GM23248 (cell line): ENCODE measurements at regions not wholly inside any gene's neighbourhood (a gene's known extent, or its start where the extent isn't known, plus 50 kb on each side); places are given as distances from the start of the nearest gene placed in this dataset.

Source experiments
- DNase-seq: peaks from one replicate; pipeline ENCODE4 v3.0.0-alpha.2; 2015
- H2AFZ ChIP-seq: fragments of 200-600 bp; sonication (generic); 2 replicates; pipeline ENCODE4 v1.6.1; 2016; ENCODE audit warnings: antibody characterized with exemption
- H3F3A ChIP-seq: fragments of 200-600 bp; sonication (generic); 2 replicates; pipeline ENCODE4 v1.6.1; 2016; ENCODE audit warnings: mild to moderate bottlenecking, antibody characterized with exemption, mixed run types; ENCODE audit not compliant: insufficient read depth
- H3K27ac ChIP-seq: fragments of 200-600 bp; sonication (generic); 2 replicates; pipeline ENCODE4 v1.5.1; 2016; ENCODE audit warnings: mild to moderate bottlenecking
- H3K27me3 ChIP-seq: fragments of 200-600 bp; sonication (generic); replicated peaks from 2 replicates; pipeline ENCODE4 v1.6.1; 2016; ENCODE audit warnings: mild to moderate bottlenecking; ENCODE audit not compliant: insufficient read depth
- H3K36me3 ChIP-seq: fragments of 200-600 bp; sonication (generic); 2 replicates; pipeline ENCODE4 v1.6.1; 2016; ENCODE audit warnings: low read depth, mild to moderate bottlenecking
- H3K4me1 ChIP-seq: fragments of 200-600 bp; sonication (generic); 2 replicates; pipeline ENCODE4 v1.6.1; 2016; ENCODE audit warnings: mild to moderate bottlenecking; ENCODE audit not compliant: insufficient read depth
- H3K4me2 ChIP-seq: fragments of 200-600 bp; sonication (generic); one replicate; pipeline ENCODE4 v1.6.1; 2016; ENCODE audit warnings: mild to moderate bottlenecking; ENCODE audit not compliant: unreplicated experiment
- H3K4me3 ChIP-seq: fragments of 200-600 bp; sonication (generic); 2 replicates; pipeline ENCODE4 v1.5.1; 2016; ENCODE audit warnings: mild to moderate bottlenecking
- H3K79me2 ChIP-seq: fragments of 200-600 bp; sonication (generic); 2 replicates; pipeline ENCODE4 v1.6.1; 2016; ENCODE audit warnings: mild to moderate bottlenecking; ENCODE audit not compliant: insufficient read depth
- H3K9ac ChIP-seq: fragments of 200-600 bp; sonication (generic); 2 replicates; pipeline ENCODE4 v1.6.1; 2016; ENCODE audit warnings: mild to moderate bottlenecking
- H3K9me2 ChIP-seq: fragments of 200-600 bp; sonication (generic); 2 replicates; pipeline ENCODE4 v1.6.1; 2016; ENCODE audit warnings: mixed run types, mild to moderate bottlenecking, moderate library complexity; ENCODE audit not compliant: insufficient read depth
- H3K9me3 ChIP-seq: fragments of 200-600 bp; sonication (generic); one replicate; pipeline ENCODE4 v1.6.1; 2017; ENCODE audit warnings: low read depth
- H4K20me1 ChIP-seq: fragments of 200-600 bp; sonication (generic); 2 replicates; pipeline ENCODE4 v1.6.0; 2016; ENCODE audit not compliant: insufficient read depth
- EZH2 ChIP-seq: fragments of 200-600 bp; sonication (generic); IDR thresholded peaks from 2 replicates; pipeline ENCODE4 v1.6.1; 2018; ENCODE audit warnings: antibody characterized with exemption, mild to moderate bottlenecking; ENCODE audit not compliant: insufficient read depth, poor library complexity, severe bottlenecking
- EZH2phosphoT487 ChIP-seq: fragments of 200-600 bp; sonication (generic); IDR thresholded peaks from 2 replicates; pipeline ENCODE4 v1.6.1; 2018; ENCODE audit warnings: antibody characterized with exemption, moderate library complexity, mild to moderate bottlenecking, low read depth; ENCODE audit not compliant: insufficient read depth
- WGBS, 2 experiments: methylation state at CpG; one replicate each; pipeline ENCODE4 v1.1.6; 2015 to 2017; ENCODE audit warnings: low lambda C conversion rate in 2 of 2, low coverage in 1 of 2; ENCODE audit errors: missing lambda C conversion rate in 2 of 2; 5-methylcytosine and 5-hydroxymethylcytosine counted together
- in situ Hi-C: fragments of 300-500 bp; cut with MboI; formaldehyde crosslinking; loops from 2 replicates; pipeline ENCODE4 v1.15.0; 2020

GRCh38 chr2:9150568-9150900, 56.1 kb upstream of the ASAP2 start:
- in situ Hi-C loops, result no loop called here
- no peaks in the 10 kb centered on the region for H3K9me2 ChIP-seq
- H3K27ac ChIP-seq, result no peak overlapping the region
- peaks cover 18% of the 10 kb centered on the region for H3F3A ChIP-seq
- DNase-seq, result no peak
- H2AFZ ChIP-seq, result no peak overlapping the region
- H3K4me3 ChIP-seq, result no peak overlapping the region
- H3K9ac ChIP-seq, result no peak overlapping the region
- no peaks in the 10 kb centered on the region for H4K20me1 ChIP-seq
- no peaks in the 10 kb centered on the region for H3K9me3 ChIP-seq
- H3K27me3 ChIP-seq, result no peaks in the 10 kb centered on the region
- no peak for TF ChIP-seq EZH2
- no peak for TF ChIP-seq EZH2phosphoT487
- no peaks in the 10 kb centered on the region for H3K79me2 ChIP-seq
- H3K36me3 ChIP-seq, result no peaks in the 10 kb centered on the region
- WGBS, 2 experiments, result 91% methylated on average over 7 of the region's 7 CpGs
- peaks cover 12% of the 10 kb centered on the region for H3K4me1 ChIP-seq
- no peak overlapping the region for H3K4me2 ChIP-seq

DNA sequence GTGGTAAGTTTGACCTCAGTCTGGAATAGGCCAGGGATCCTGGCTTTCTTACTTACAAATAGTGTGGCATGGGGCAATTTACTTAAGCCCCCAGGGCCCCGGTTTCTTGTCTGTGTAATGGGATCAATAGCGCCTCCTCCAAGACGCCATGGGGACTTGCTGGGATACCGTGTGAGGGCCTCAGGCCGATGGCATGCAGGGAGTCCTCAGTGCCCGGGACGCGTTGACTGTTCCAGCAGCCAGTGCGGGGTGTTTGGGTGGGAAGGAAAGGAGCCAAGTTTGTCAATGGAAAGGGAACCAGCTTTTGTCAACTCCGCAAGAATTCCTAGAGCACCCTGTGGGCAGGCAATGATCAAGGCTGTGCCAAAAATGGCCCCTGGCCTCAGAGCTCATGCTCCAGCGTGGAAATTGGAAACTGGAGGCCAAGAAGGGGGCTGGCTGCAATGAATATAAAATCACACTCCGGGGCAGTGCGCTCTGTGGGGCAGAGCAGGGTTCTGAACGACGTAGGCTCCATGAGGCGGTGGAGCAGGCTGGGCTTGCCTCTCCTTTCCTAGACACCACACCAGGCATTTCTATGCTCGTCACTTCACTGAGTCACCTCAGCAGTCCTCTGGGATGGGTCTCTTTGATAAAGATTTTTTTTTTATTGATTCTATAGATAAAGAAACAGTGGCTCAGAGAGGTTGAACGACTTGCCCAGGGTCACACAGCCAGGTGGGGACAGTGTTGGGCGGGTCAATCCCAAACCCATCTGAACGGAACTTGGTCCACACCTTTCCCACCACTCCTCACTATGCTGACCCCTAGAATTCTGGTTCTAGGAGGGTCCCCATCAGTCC, 56.7 kb upstream of the ASAP2 start:
- H3K79me2 ChIP-seq, result no peaks in the 10 kb centered on the region
- H3K4me2 ChIP-seq, result no peak overlapping the region
- H3K9ac ChIP-seq, result no peak overlapping the region
- H4K20me1 ChIP-seq, result no peaks in the 10 kb centered on the region
- no peak overlapping the region for H2AFZ ChIP-seq
- H3K4me1 ChIP-seq, result peaks cover 16% of the 10 kb centered on the region
- H3K9me2 ChIP-seq, result no peaks in the 10 kb centered on the region
- DNase-seq, result no peak
- no peaks in the 10 kb centered on the region for H3K27me3 ChIP-seq
- in situ Hi-C loops, result no loop called here
- no peak overlapping the region for H3K27ac ChIP-seq
- no peaks in the 10 kb centered on the region for H3K36me3 ChIP-seq
- peaks cover 18% of the 10 kb centered on the region for H3F3A ChIP-seq
- 88 to 89% methylated on average over 20 of the region's 20 CpGs for WGBS, 2 experiments
- no peak overlapping the region for H3K4me3 ChIP-seq
- no peak for TF ChIP-seq EZH2phosphoT487
- H3K9me3 ChIP-seq, result no peaks in the 10 kb centered on the region

- Histone ChIP-seq H4K20me1 (no peaks in the 10 kb centered on the region), H2AFZ (no peak overlapping the region), H3K79me2 (no peaks in the 10 kb centered on the region), H3K9me2 (no peaks in the 10 kb centered on the region), H3K27me3 (no peaks in the 10 kb centered on the region), H3K9me3 (no peaks in the 10 kb centered on the region), H3F3A (peaks cover 18% of the 10 kb centered on the region), H3K4me1 (peaks cover 19% of the 10 kb centered on the region), H3K27ac (no peak overlapping the region), H3K4me3 (no peak overlapping the region), H3K36me3 (no peaks in the 10 kb centered on the region), H3K9ac (no peak overlapping the region), H3K4me2 (no peak overlapping the region)
- in situ Hi-C loops, result no loop called here
- no peak for DNase-seq
- TF ChIP-seq EZH2 (no peak), EZH2phosphoT487 (no peak)
- WGBS, 2 experiments, result 82 to 84% methylated on average over 5 of the region's 5 CpGs
Measured at GRCh38 chr2:9149388-9149660, 57.3 kb upstream of the ASAP2 start.

DNA sequence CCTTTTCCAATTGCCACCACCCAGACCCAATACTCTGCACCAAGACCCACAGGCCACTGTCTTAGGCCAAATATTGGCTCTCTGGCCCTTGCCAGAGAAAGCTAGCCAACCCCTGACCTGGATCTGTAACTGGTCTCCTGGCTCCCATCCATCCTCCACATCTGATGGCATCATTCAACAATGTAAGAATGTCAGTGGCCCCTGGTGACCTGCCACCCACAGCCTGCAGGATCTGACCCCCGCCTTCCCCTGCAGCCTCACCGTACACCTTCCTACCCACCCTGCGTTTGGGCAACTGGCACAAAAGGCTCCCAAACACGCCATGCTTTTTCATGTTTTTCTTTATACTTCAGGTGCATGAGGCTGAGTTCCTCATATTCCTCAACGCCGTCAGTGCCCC, 60.0 kb upstream of the ASAP2 start:
- H3K27ac ChIP-seq, result no peak overlapping the region
- no peaks in the 10 kb centered on the region for H3K36me3 ChIP-seq
- no peaks in the 10 kb centered on the region for H3K79me2 ChIP-seq
- in situ Hi-C loops, result no loop called here
- no peak overlapping the region for H3K4me2 ChIP-seq
- H2AFZ ChIP-seq, result no peak overlapping the region
- no peak for TF ChIP-seq EZH2phosphoT487
- TF ChIP-seq EZH2, result no peak
- H3F3A ChIP-seq, result peaks cover 1% of the 10 kb centered on the region; the same call in 1 of the 2 replicates
- no peaks in the 10 kb centered on the region for H3K9me3 ChIP-seq
- WGBS, 2 experiments, result 95 to 98% methylated on average over 6 of the region's 6 CpGs
- H3K4me3 ChIP-seq, result no peak overlapping the region
- H3K27me3 ChIP-seq, result no peaks in the 10 kb centered on the region
- H3K4me1 ChIP-seq, result peaks cover 19% of the 10 kb centered on the region
- DNase-seq, result no peak
- no peaks in the 10 kb centered on the region for H3K9me2 ChIP-seq
- no peaks in the 10 kb centered on the region for H4K20me1 ChIP-seq
- H3K9ac ChIP-seq, result no peak overlapping the region
